B cell (primary cell): ENCODE measurements at regions not wholly inside any gene's neighbourhood (a gene's known extent, or its start where the extent isn't known, plus 50 kb on each side); places are given as distances from the start of the nearest gene placed in this dataset.

Experiments
- ATAC-seq: fragments of 200-7000 bp; cut with Tn5 transposase; one replicate; pipeline ENCODE4 v1.10.0; 2021; ENCODE audit warnings: low read depth, mild to moderate bottlenecking, moderate number of reproducible peaks, moderate library complexity
- CTCF ChIA-PET: fragments of 350-600 bp; sonication (Branson Sonifier 250); formaldehyde crosslinking; loops from one replicate; lab custom pipeline; 2021; ENCODE audit warnings: antibody characterized with exemption, inconsistent platforms; lab: Charles Lee
- POLR2A ChIA-PET: fragments of 350-600 bp; sonication (Branson Sonifier 250); formaldehyde crosslinking; loops from one replicate; lab custom pipeline; 2021; ENCODE audit warnings: antibody characterized with exemption; lab: Charles Lee
- DNase-seq: peaks from one replicate; pipeline ENCODE4 v3.0.0; 2013
- H2AFZ ChIP-seq: 2 replicates; pipeline ENCODE4 v1.6.1; 2012; ENCODE audit warnings: mild to moderate bottlenecking, low read depth, low read length; ENCODE audit not compliant: insufficient read depth, poor library complexity, severe bottlenecking
- H3K27ac ChIP-seq, 2 donors: 1 replicate in 1 of 2; 2 replicates in 1 of 2; pipeline ENCODE4 v1.5.1; 2012 to 2013; ENCODE audit warnings: low read length in 2 of 2, mild to moderate bottlenecking in 2 of 2, moderate library complexity in 1 of 2
- H3K27me3 ChIP-seq, 4 experiments: fragments of 200-600 bp in 1 of 4; sonication (generic) in 1 of 4; replicated peaks in 1 of 4; 1 replicate in 2 of 4; 2 replicates in 2 of 4; pipeline versions ENCODE4 v1.6.1 to v1.7.0; 2013 to 2016; ENCODE audit warnings: low read length in 3 of 4, mild to moderate bottlenecking in 2 of 4, mixed read lengths in 1 of 4, moderate library complexity in 1 of 4; ENCODE audit not compliant: insufficient read depth in 4 of 4, control insufficient read depth in 3 of 4; ENCODE audit errors: control extremely low read depth in 1 of 4
- H3K36me3 ChIP-seq, 2 experiments: replicated peaks in 1 of 2; 1 replicate in 1 of 2; 2 replicates in 1 of 2; pipeline versions ENCODE4 v1.6.1 to v1.7.1; 2013; ENCODE audit warnings: low read length in 1 of 2; ENCODE audit not compliant: insufficient read depth in 2 of 2, control insufficient read depth in 1 of 2; ENCODE audit errors: control extremely low read depth in 1 of 2, extremely low read depth in 1 of 2
- H3K4me1 ChIP-seq, 2 donors: fragments of 200-600 bp in 1 of 2; sonication (generic) in 1 of 2; 1 replicate in 1 of 2; 2 replicates in 1 of 2; pipeline versions ENCODE4 v1.5.1 to v1.6.1; 2013 to 2017; ENCODE audit warnings: low read length in 2 of 2; ENCODE audit not compliant: control insufficient read depth in 2 of 2, insufficient read depth in 2 of 2
- H3K4me2 ChIP-seq: replicated peaks from 2 replicates; pipeline ENCODE3; 2012; ENCODE audit warnings: mild to moderate bottlenecking, low read depth, low read length; ENCODE audit not compliant: poor library complexity, severe bottlenecking
- H3K4me3 ChIP-seq, 5 experiments: fragments of 200-600 bp in 1 of 5; sonication (generic) in 1 of 5; 1 replicate in 3 of 5; 2 replicates in 2 of 5; pipeline versions ENCODE4 v1.5.1 to v1.7.0; 2011 to 2016; ENCODE audit warnings: low read length in 4 of 5, mild to moderate bottlenecking in 4 of 5, low read depth in 2 of 5, control low read depth in 1 of 5, moderate library complexity in 1 of 5; ENCODE audit not compliant: insufficient read depth in 1 of 5; ENCODE audit errors: control extremely low read depth in 1 of 5, extremely low read depth in 1 of 5
- H3K79me2 ChIP-seq: fragments of 200-600 bp; sonication (generic); one replicate; pipeline ENCODE4 v1.6.0; 2016; ENCODE audit warnings: low read length; ENCODE audit not compliant: control insufficient read depth, insufficient read depth
- H3K9ac ChIP-seq: fragments of 200-600 bp; sonication (generic); 2 replicates; pipeline ENCODE4 v1.6.1; 2017; ENCODE audit warnings: mild to moderate bottlenecking, low read length, moderate library complexity
- H3K9me3 ChIP-seq, 3 donors: one replicate each; pipeline versions ENCODE4 v1.6.1 to v1.7.1; 2013; ENCODE audit warnings: low read length in 2 of 3; ENCODE audit not compliant: control insufficient read depth in 2 of 3, insufficient read depth in 1 of 3; ENCODE audit errors: control extremely low read depth in 1 of 3
- H4K20me1 ChIP-seq: 2 replicates; pipeline ENCODE4 v1.6.0; 2012; ENCODE audit warnings: mild to moderate bottlenecking, low read length; ENCODE audit not compliant: insufficient read depth, control insufficient read depth, poor library complexity, severe bottlenecking
- H3K27ac Mint-ChIP-seq: one replicate; pipeline ENCODE4 v1.8.0; 2021; ENCODE audit warnings: mixed read lengths
- H3K27me3 Mint-ChIP-seq: one replicate; pipeline ENCODE4 v1.8.0; 2021; ENCODE audit warnings: mixed read lengths
- H3K4me1 Mint-ChIP-seq: one replicate; pipeline ENCODE4 v1.8.0; 2021; ENCODE audit warnings: mixed read lengths
- H3K4me3 Mint-ChIP-seq: one replicate; pipeline ENCODE4 v1.8.0; 2021; ENCODE audit warnings: mixed read lengths
- H3K9me3 Mint-ChIP-seq: one replicate; pipeline ENCODE4 v1.8.0; 2022; ENCODE audit warnings: mixed read lengths; ENCODE audit not compliant: insufficient read depth
- CTCF ChIP-seq: fragments of 200-600 bp; IDR thresholded peaks from one replicate; pipeline ENCODE4 v1.8.0; 2022; ENCODE audit warnings: antibody characterized with exemption, mild to moderate bottlenecking
- EZH2 ChIP-seq: IDR thresholded peaks from 2 replicates; pipeline ENCODE4 v1.6.1; 2012; ENCODE audit warnings: borderline replicate concordance, low read depth, mild to moderate bottlenecking, moderate library complexity, low read length; ENCODE audit not compliant: insufficient read depth, poor library complexity, severe bottlenecking
- WGBS: methylation state at CpG from one replicate; pipeline ENCODE4 v1.1.5; 2013; ENCODE audit warnings: missing lambda C conversion rate; ENCODE audit not compliant: insufficient coverage; 5-methylcytosine and 5-hydroxymethylcytosine counted together
- intact Hi-C: fragments of 100-400 bp; cut with micrococcal nuclease; formaldehyde crosslinking; loops from one replicate; pipeline ENCODE4 v1.10.0; 2022

GRCh38 chr14:94833633-94834032 is 63.7 kb upstream of the GSC start:
- Mint-ChIP-seq H3K4me1 (no peaks in the 10 kb centered on the region), H3K4me3 (no peak overlapping the region), H3K9me3 (no peaks in the 10 kb centered on the region), H3K27ac (no peak overlapping the region), H3K27me3 (no peaks in the 10 kb centered on the region)
- intact Hi-C loops: no loop called here
- H3K9me3 ChIP-seq: peaks cover 0 to 4% (median 0%) of the 10 kb centered on the region in 3 donors
- H3K4me3 ChIP-seq: no peak overlapping the region
- no peak overlapping the region for H3K4me2 ChIP-seq
- H3K79me2 ChIP-seq: no peaks in the 10 kb centered on the region
- no peak for ATAC-seq
- no peaks in the 10 kb centered on the region for H3K27me3 ChIP-seq
- WGBS: 62% methylated on average over 3 of the region's 5 CpGs
- H3K36me3 ChIP-seq: no peaks in the 10 kb centered on the region
- ChIA-PET POLR2A (no interaction called here), CTCF (no interaction called here)
- H4K20me1 ChIP-seq: no peaks in the 10 kb centered on the region
- TF ChIP-seq CTCF: no peak
- TF ChIP-seq EZH2: no peak
- H3K4me1 ChIP-seq: no peaks in the 10 kb centered on the region
- H2AFZ ChIP-seq: no peak overlapping the region
- no peak for DNase-seq
- H3K27ac ChIP-seq: no peak overlapping the region
- no peak overlapping the region for H3K9ac ChIP-seq

- ChIA-PET CTCF (no interaction called here), POLR2A (no interaction called here)
- Histone ChIP-seq H2AFZ (no peak overlapping the region), H3K79me2 (no peaks in the 10 kb centered on the region), H3K4me2 (no peak overlapping the region), H3K27me3 (no peaks in the 10 kb centered on the region), H3K36me3 (no peaks in the 10 kb centered on the region), H3K4me3 (no peak overlapping the region), H3K9ac (no peak overlapping the region), H3K4me1 (no peaks in the 10 kb centered on the region), H4K20me1 (no peaks in the 10 kb centered on the region), H3K9me3 (peaks cover 0 to 7% (median 0%) of the 10 kb centered on the region in 3 donors), H3K27ac (no peak overlapping the region)
- DNase-seq (no peak), ATAC-seq (no peak)
- H3K27me3 Mint-ChIP-seq: no peaks in the 10 kb centered on the region
- peaks cover 2% of the 10 kb centered on the region for H3K9me3 Mint-ChIP-seq
- no peak overlapping the region for H3K27ac Mint-ChIP-seq
- TF ChIP-seq EZH2 (no peak), CTCF (no peak)
- no peak overlapping the region for H3K4me3 Mint-ChIP-seq
- intact Hi-C loops: no loop called here
- no peaks in the 10 kb centered on the region for H3K4me1 Mint-ChIP-seq
- WGBS: no CpG with 5 or more reads among the region's 1 CpG
Observed at GRCh38 chr14:94831085-94831484, 61.2 kb upstream of the GSC start.
